GM21381 (cell line): ENCODE measurements at regions not wholly inside any gene's neighbourhood (a gene's known extent, or its start where the extent isn't known, plus 50 kb on each side); places are given as distances from the start of the nearest gene placed in this dataset.
"Not testable (repeated sequence)": the region's sequence is repeated elsewhere in the genome, so short reads cannot be mapped to it uniquely, and the experiment has no call there.

ENCODE experiments used
- ATAC-seq: cut with Tn5 transposase; IDR thresholded peaks from one replicate; pipeline ENCODE4 v1.9.1; 2021; ENCODE audit warnings: mild to moderate bottlenecking, moderate library complexity; ENCODE audit not compliant: unreplicated experiment

- no peak for ATAC-seq
Measured at GRCh38 chr5:166909040-166909439, 1382.4 kb upstream of the WWC1 start.

DNA sequence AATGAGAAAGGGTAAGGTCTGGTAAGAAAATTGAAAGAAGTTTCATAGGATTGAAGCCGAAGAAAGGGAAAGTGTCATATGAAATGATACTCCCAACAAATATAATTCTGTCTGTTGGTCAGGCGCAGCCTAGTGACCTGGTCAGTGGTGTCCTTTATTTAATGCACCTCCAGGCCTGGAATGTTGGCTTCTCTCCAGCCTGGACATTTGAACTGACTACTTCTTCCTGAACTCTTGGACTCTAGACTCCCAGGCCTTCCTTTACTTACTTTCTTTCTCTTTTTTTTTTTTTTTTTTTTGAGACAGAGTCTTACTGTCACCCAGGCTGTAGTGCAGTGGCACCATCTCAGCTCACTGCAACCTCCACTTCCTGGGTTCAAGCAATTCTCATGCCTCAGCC lies 1381.5 kb upstream of the WWC1 start:
- ATAC-seq = no peak

DNA sequence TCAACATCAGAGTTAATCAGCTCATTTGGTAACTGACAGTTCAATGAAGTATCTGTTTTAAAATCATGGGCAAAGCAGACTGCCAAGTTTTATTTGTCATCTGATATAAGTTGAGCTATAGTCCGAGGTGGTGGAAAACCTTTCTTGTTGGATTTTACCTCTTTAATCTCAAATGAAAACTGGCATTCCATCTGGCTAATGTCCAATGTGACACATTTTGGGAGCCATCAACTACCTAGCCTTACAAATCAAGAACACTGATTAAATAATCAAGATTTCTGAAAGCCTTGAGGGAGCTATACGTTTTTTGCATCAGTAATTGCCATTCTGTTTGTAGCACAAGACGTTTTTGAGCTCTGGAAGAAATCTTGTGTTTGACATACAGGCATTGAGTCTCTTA lies 1380.5 kb upstream of the WWC1 start:
- no peak for ATAC-seq

GRCh38 chr5:166916021-166916420 lies 1375.4 kb upstream of the WWC1 start:
- no peak for ATAC-seq

- ATAC-seq = no peak
Measured at GRCh38 chr5:166926138-166926537, 1365.3 kb upstream of the WWC1 start.

DNA sequence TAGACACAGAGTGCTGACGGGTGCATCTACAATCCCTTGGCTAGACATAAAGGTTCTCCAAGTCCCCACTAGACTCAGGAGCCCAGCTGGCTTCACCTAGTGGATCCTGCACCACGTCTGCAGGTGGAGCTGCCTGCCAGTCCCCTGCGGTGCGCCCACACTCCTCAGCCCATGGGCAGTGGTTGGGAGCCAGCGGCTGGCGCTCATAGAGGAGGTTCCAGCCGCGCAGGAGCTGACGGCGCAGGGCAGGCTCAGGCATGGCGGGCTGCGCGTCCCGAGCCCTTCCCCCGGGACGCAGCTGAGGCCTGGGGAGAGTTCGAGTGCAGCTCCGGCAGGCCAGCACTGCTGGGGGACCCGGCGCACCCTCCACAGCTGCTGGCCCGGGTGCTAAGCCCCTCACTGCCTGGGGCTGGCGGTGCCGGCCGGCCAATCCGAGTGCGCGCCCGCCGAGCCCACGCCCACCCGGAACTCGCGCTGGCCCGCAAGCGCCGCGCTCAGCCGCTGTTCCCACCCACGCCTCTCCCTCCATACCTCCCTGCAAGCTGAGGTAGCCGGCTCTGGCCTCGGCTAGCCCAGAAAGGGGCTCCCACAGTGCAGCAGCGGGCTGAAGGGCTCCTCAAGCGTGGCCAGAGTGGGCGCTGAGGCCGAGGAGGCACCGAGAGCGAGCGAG lies 1364.5 kb upstream of the WWC1 start:
- ATAC-seq = not testable (repeated sequence)

DNA sequence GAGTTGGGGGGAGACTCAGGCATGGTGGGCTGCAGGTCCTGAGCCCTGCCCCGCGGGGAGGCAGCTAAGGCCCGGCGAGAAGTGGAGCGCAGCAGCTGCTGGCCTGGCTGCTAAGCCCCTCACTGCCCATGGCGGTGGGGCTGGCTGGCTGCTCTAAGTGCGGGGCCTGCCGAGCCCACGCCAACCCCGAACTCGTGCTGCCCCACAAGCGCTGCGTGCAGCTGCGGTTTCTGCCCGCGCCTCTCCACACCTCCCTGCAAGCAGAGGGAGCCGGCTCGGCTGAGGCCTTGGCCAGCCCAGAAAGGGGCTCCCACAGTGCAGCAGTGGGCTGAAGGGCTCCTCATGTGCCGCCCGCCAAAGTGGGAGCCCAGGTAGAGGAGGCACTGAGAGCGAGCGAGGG lies 1355.1 kb upstream of the WWC1 start:
- ATAC-seq = no peak

- no peak for ATAC-seq
Measured at GRCh38 chr5:166938071-166938470, 1353.4 kb upstream of the WWC1 start.

- no peak for ATAC-seq
Measured at GRCh38 chr5:166942948-166943347, 1348.5 kb upstream of the WWC1 start.

GRCh38 chr5:166947045-166947444 lies 1344.4 kb upstream of the WWC1 start:
- no peak for ATAC-seq

- ATAC-seq = no peak
Measured at GRCh38 chr5:166948679-166949078, 1342.8 kb upstream of the WWC1 start.

DNA sequence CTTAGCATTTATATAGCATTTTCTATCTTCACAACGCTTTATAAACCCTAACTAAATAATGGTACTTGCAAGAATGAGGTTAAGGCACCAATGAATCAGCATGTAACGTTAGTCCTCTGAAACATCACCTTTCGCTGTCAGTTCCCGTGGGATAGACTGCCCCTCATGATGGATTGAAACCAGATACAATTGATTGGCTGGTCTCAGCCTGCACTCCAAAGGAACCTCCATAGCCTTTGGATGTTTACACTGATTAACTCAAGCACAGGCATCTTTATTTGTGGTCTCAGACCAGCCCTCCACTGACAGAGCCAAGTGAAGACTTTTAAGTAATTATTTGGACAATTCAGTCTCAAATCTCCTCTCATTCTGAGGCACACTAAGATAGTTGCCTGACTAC lies 1339.4 kb upstream of the WWC1 start:
- no peak for ATAC-seq

DNA sequence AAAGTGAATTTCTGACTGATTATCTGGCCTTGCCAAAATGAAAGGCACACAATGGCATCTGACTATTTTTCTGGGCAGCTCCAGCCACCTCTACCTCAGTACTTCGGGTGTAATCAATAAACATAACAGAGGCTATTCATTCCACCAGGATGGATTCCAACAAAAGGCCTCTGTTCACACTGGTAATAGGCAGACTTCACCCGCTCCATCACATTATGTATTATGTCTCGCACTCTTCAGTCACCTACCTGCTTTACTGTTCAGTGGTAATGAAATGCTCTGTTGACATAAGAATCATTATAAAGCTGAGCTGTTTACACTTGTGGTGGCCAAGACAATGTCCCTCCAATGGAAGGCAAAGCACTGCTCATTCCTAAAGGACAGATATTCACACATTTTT lies 1333.7 kb upstream of the WWC1 start:
- ATAC-seq = no peak

DNA sequence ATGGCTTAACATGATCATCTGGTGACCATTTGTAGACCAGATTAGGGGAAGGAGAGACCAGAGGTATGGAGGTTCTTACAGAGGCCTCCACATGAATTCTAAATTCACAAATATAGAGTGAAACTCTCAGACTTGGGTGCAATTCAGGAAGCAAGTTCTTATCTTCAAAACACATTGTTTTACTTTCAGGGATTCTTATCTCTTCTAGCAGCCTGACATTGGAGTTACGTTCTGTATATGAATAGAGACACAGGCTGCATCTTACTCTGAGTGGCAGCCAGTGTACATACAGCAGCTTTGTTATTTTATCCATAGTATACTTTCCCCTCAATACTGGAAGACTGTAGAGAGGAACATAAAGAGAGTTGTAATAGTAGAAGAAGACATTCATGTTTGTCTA lies 1331.7 kb upstream of the WWC1 start:
- ATAC-seq = no peak

- no peak for ATAC-seq
Measured at GRCh38 chr5:166961028-166961427, 1330.4 kb upstream of the WWC1 start.

DNA sequence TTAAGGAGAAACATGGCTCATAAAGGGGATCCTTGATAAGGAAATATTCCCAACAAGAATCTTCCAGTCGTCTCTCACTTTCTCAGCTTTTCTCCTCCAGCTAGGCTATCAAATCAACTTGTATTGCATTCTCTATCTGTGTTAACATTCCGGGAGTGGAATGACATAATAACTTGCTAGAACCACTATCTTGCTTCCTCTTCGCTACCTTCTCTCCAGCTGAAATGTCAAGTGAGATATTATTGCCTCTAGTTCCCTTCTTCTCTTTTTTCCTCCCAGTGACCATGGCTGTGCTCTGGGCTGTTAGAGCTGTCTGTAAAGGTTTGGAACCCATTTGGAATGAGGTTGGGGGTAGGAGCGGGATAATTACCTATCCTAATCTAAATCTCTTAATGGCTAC lies 1329.5 kb upstream of the WWC1 start:
- no peak for ATAC-seq

- ATAC-seq = no peak
Measured at GRCh38 chr5:166962461-166962860, 1329.0 kb upstream of the WWC1 start.

- no peak for ATAC-seq
Measured at GRCh38 chr5:166963596-166963995, 1327.8 kb upstream of the WWC1 start.

DNA sequence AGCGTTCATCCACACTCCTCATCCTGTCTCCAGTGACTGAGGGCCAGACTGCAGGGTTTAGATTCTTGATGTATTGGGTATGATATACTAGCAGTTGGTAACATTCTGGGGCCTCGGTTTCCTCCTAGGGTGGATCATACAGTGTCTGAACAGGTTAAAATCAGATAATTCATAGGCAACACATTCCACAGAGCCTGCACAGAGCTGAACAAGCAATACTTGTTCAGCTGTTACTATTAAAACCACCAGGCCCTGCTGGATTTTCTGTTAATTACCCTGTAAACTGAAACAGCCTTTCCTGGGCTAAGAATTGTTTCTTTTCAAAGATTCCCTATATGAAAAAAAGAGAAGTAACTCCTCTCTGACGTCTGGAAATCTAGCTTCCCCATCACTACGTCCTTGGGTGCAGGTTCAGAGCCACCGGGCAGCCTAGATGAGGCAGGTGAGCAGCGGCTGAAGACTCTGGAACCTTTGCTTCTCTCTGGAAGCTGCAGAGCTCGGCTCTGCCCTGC lies 1313.5 kb upstream of the WWC1 start:
- ATAC-seq = no peak

DNA sequence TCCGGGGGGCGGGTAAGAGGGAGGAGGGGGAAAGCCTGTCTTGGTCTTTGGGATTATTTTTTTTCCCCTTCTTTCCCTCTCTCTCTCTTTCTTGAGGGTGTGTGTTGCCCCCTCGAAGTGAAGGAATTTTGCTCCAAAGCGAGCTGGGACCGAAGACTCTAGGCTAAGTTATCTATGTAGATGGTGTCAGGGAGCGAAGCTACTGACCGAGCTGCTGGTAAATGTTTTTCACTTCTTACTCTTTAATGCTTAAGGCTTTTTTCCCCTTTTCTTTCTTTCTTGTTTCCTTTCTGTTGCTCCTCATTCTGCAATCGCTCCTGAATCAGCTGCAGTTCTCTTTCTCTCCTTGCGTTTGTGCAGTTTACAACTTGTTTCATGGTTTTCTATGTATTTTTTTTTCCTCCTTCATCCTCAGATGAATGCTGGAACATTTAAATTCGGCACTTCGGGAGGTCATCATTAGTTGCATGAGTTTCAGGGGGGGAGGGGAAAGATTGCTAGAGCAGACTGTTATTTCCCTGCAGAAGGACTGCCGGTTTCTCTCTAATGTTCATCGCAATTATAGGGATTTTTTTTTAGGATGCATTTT lies 1312.0 kb upstream of the WWC1 start:
- no peak for ATAC-seq

- no peak for ATAC-seq
Measured at GRCh38 chr5:166980666-166981065, 1310.8 kb upstream of the WWC1 start.

DNA sequence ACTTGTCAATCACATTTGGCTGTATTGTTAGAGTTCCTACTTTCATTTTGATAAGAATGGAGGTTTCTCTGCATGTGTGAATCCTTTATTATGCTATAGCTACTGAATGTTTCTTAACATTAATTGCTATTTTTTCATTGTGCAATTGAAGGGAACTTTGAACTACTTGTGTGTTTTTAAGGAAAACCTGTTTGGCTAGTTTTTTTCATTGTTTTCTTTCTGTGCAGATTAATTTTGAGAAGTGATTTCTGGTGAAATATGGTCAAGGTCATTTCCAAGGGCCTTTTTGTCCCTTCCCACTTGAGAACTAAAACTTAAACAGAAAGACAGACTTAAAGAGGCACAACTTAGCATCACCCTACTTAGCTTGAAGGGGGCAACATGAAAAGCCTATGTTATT lies 1309.2 kb upstream of the WWC1 start:
- ATAC-seq = no peak

GRCh38 chr5:166991601-166992000 lies 1299.8 kb upstream of the WWC1 start:
- no peak for ATAC-seq
